ENCODE measurements at regions not wholly inside any gene's neighbourhood (a gene's known extent, or its start where the extent isn't known, plus 50 kb on each side); places are given as distances from the start of the nearest gene placed in this dataset.

DNA sequence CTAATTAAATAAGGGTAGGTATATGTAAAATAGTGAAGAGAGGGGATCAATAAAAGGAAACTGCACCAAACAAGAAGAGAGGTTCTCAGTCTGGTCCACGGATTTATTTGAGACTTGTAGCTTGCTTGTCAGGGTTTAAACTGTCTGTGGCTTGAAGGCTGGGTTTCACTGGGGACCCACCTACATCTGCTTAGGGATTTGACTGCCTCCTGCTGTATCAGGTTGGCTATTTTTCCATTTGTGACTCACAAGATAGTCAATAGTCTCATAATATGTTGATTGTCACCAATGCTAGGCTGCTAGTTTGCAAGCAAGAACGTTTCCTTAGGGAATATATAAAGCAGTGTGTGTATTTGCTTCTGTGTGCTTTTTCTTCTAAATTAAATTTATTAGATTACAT lies 1950.7 kb upstream of the IGFBP7 start:
- TF ChIP-seq, protein P1, sequence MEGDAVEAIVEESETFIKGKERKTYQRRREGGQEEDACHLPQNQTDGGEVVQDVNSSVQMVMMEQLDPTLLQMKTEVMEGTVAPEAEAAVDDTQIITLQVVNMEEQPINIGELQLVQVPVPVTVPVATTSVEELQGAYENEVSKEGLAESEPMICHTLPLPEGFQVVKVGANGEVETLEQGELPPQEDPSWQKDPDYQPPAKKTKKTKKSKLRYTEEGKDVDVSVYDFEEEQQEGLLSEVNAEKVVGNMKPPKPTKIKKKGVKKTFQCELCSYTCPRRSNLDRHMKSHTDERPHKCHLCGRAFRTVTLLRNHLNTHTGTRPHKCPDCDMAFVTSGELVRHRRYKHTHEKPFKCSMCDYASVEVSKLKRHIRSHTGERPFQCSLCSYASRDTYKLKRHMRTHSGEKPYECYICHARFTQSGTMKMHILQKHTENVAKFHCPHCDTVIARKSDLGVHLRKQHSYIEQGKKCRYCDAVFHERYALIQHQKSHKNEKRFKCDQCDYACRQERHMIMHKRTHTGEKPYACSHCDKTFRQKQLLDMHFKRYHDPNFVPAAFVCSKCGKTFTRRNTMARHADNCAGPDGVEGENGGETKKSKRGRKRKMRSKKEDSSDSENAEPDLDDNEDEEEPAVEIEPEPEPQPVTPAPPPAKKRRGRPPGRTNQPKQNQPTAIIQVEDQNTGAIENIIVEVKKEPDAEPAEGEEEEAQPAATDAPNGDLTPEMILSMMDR (conservative IDR thresholded peaks at IDR 0.05; ENCODE audit: low read depth, low read length) = no peak
- no peak for TF ChIP-seq EZH2 (IDR thresholded peaks at IDR 0.05; ENCODE audit: borderline replicate concordance, low read depth, low read length, poor library complexity, severe bottlenecking)
